K562 (cell line): ENCODE measurements at regions not wholly inside any gene's neighbourhood (a gene's known extent, or its start where the extent isn't known, plus 50 kb on each side); places are given as distances from the start of the nearest gene placed in this dataset.

Experiments
- ATAC-seq: fragments of 200-7000 bp; cut with Tn5 transposase; 3 replicates; pipeline ENCODE4 v1.9.1; 2020; ENCODE audit warnings: moderate library complexity
- BruUV-seq: library from RNA; stranded (reverse); fragments of 400-500 nt; replicated peaks from 2 replicates; lab custom pipeline; 2021; lab: Mats Ljungman, UMichigan
- CTCF ChIA-PET: fragments of 300-600 bp; formaldehyde crosslinking; extraction: SDS; loops from one replicate; lab custom pipeline; 2021; ENCODE audit warnings: low intra/inter-chr PET ratio; lab: Yijun Ruan, JAX
- POLR2A ChIA-PET: fragments of 300-600, 350-650 bp; sonication (Branson Sonifier 250); formaldehyde crosslinking; extraction: SDS; loops from one replicate; lab custom pipeline; 2021; ENCODE audit warnings: antibody characterized with exemption, inconsistent platforms; lab: Yijun Ruan, JAX
- DNase-seq, 4 experiments: peaks; one replicate each; pipeline versions ENCODE4 v3.0.0 to v3.0.0-alpha.2; 2011 to 2018; ENCODE audit warnings: low spot score in 3 of 4, mixed read lengths in 3 of 4; ENCODE audit errors: extremely low read depth in 1 of 4
- FAIRE-seq: peaks from 2 replicates; lab custom pipeline; 2011; peaks lifted over from hg19 to GRCh38; lab: Jason Lieb, UNC
- H2AFZ ChIP-seq: 2 replicates; pipeline ENCODE4 v1.6.0; 2011; ENCODE audit warnings: low read depth, low read length, control low read depth, inconsistent platforms
- H3K27ac ChIP-seq: fragments of 200-600 bp; 3 replicates; pipeline ENCODE4 v1.8.0; 2011; ENCODE audit warnings: low read depth, mild to moderate bottlenecking, control low read depth, inconsistent platforms, low read length, moderate library complexity, mixed read lengths; ENCODE audit errors: extremely low read depth
- H3K27me3 ChIP-seq, 2 experiments: fragments of 300-600 bp in 1 of 2; 2 replicates in 1 of 2; 3 replicates in 1 of 2; pipeline versions ENCODE4 v1.6.0 to v1.8.0; 2011; ENCODE audit warnings: inconsistent platforms in 2 of 2, low read length in 2 of 2, mild to moderate bottlenecking in 1 of 2, mixed read lengths in 1 of 2, moderate library complexity in 1 of 2; ENCODE audit not compliant: control insufficient read depth in 2 of 2, insufficient read depth in 2 of 2
- H3K36me3 ChIP-seq: fragments of 300-600 bp; 3 replicates; pipeline ENCODE4 v1.8.0; 2011; ENCODE audit warnings: mild to moderate bottlenecking, low read length, inconsistent platforms; ENCODE audit not compliant: control insufficient read depth, insufficient read depth
- H3K4me1 ChIP-seq, 2 experiments: fragments of 200-600 bp in 1 of 2; replicated peaks in 1 of 2; 2 replicates in 1 of 2; 3 replicates in 1 of 2; pipeline versions ENCODE4 v1.5.1 to v1.8.0; 2011; ENCODE audit warnings: inconsistent platforms in 2 of 2, low read length in 2 of 2, mild to moderate bottlenecking in 1 of 2, mixed read lengths in 1 of 2, moderate library complexity in 1 of 2; ENCODE audit not compliant: control insufficient read depth in 2 of 2, insufficient read depth in 2 of 2
- H3K4me2 ChIP-seq: 2 replicates; pipeline ENCODE4 v1.6.1; 2011; ENCODE audit warnings: low read length, control low read depth, inconsistent platforms, mixed read lengths; ENCODE audit not compliant: insufficient read depth
- H3K4me3 ChIP-seq: fragments of 200-600 bp; sonication (generic), shearing (Covaris generic); 2 replicates; pipeline ENCODE4 v1.5.1; 2016; ENCODE audit warnings: control low read depth, inconsistent platforms
- H3K79me2 ChIP-seq: fragments of 200-600 bp; 3 replicates; pipeline ENCODE4 v1.8.0; 2011; ENCODE audit warnings: low read length, inconsistent platforms; ENCODE audit not compliant: control insufficient read depth, insufficient read depth
- H3K9ac ChIP-seq, 2 experiments: 2 replicates each; pipeline versions ENCODE4 v1.6.0 to v1.6.1; 2011; ENCODE audit warnings: low read depth in 2 of 2, low read length in 2 of 2, control low read depth in 1 of 2, inconsistent platforms in 1 of 2, mild to moderate bottlenecking in 1 of 2, mixed read lengths in 1 of 2; ENCODE audit not compliant: insufficient read depth in 1 of 2
- H3K9me1 ChIP-seq: one replicate; pipeline ENCODE4 v1.6.0; 2011; ENCODE audit warnings: inconsistent platforms, mild to moderate bottlenecking, low read length, moderate library complexity; ENCODE audit not compliant: control insufficient read depth, insufficient read depth
- H3K9me3 ChIP-seq: replicated peaks from 2 replicates; pipeline ENCODE4 v1.5.1; 2011; ENCODE audit warnings: low read depth, low read length, inconsistent platforms; ENCODE audit not compliant: control insufficient read depth, insufficient read depth
- H4K20me1 ChIP-seq: replicated peaks from 2 replicates; pipeline ENCODE4 v1.6.1; 2011; ENCODE audit warnings: low read length, inconsistent platforms, mixed read lengths; ENCODE audit not compliant: control insufficient read depth, insufficient read depth
- FOXA1 ChIP-seq: fragments of 450-650 bp; IDR thresholded peaks from 2 replicates; pipeline ENCODE4 v1.6.1; 2016; ENCODE audit warnings: mild to moderate bottlenecking, borderline replicate concordance
- HOXB6 ChIP-seq: fragments of 250-450 bp; sonication (Bioruptor Pico); IDR thresholded peaks from 2 replicates; pipeline ENCODE4 v1.5.1; 2022; ENCODE audit warnings: mild to moderate bottlenecking, borderline replicate concordance
- NR2C2 ChIP-seq, 2 experiments: fragments of 200-800 bp in 1 of 2; sonication (Bioruptor generic) in 1 of 2; sonication (generic) in 1 of 2; formaldehyde crosslinking in 1 of 2; IDR thresholded peaks; 2 replicates each; pipeline versions ENCODE4 v1.6.1 to v1.8.0; 2016 to 2022; ENCODE audit warnings: mild to moderate bottlenecking in 1 of 2, missing compliant biosample characterization in 1 of 2, missing genetic modification characterization in 1 of 2, missing genetic modification reagents in 1 of 2
- SMARCB1 ChIP-seq: IDR thresholded peaks from 2 replicates; pipeline ENCODE4 v1.6.1; 2011; ENCODE audit warnings: improper control_type of control experiment, low read depth; ENCODE audit not compliant: insufficient read length
- XRCC4 ChIP-seq: IDR thresholded peaks from one replicate; pipeline ENCODE4 v1.6.1; 2011; ENCODE audit not compliant: insufficient read depth, insufficient read length; ENCODE audit errors: extremely low read depth
- WGBS: fragments of 100-300 bp; shearing (Covaris generic); methylation state at CpG from one replicate; pipeline ENCODE4 v1.1.6; 2016; ENCODE audit warnings: low coverage, mixed read lengths; ENCODE audit not compliant: insufficient coverage; ENCODE audit errors: missing lambda C conversion rate; 5-methylcytosine and 5-hydroxymethylcytosine counted together
- in situ Hi-C: fragments of 300-500 bp; cut with MboI; formaldehyde crosslinking; loops from 4 replicates; pipeline ENCODE4 v1.15.0; 2018; ENCODE audit warnings: inconsistent platforms, mixed read lengths
- intact Hi-C: fragments of 100-400 bp; cut with micrococcal nuclease; formaldehyde crosslinking; loops from 2 replicates; pipeline ENCODE4 v1.14.2; 2022
- TF ChIP-seq, protein P1 (sequence below): fragments of 450-650 bp; IDR thresholded peaks from 2 replicates; pipeline ENCODE4 v1.7.1; 2018; ENCODE audit warnings: mild to moderate bottlenecking, low read depth; ENCODE audit not compliant: partially characterized antibody
- TF ChIP-seq, protein P2 (sequence below), 2 experiments: fragments of 450-650 bp; formaldehyde crosslinking in 1 of 2; IDR thresholded peaks; 2 replicates each; pipeline versions ENCODE4 v1.4.0 to v1.6.1; 2014 to 2020; ENCODE audit warnings: mild to moderate bottlenecking in 2 of 2, borderline replicate concordance in 1 of 2, low read depth in 1 of 2

DNA sequence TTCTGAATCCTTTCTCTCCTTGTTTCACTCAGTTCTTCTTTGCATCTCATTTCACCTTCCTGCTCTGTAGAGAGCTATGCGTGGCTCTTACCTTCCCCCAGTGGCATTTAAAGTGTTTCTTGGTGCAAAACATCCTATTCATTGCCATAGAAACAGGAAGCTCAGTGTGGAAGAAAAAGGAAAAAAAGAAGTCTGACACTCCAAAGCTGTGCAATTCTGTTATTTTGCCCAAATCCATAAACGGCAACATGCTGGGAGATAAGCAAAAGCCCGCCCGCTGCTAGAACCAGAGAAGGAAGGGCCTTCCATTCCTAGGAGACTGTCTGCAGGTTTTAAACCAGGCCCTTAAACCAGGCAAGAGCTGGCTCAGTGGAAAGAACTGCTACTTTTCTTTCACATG, 247.1 kb downstream of the HIVEP2 start:
- ChIA-PET POLR2A (no interaction called here), CTCF (no interaction called here)
- ATAC-seq: no peak
- H3K27ac ChIP-seq: no peak overlapping the region
- H3K36me3 ChIP-seq: no peaks in the 10 kb centered on the region
- no peaks in the 10 kb centered on the region; a peak in 2 of 5 replicates for H3K4me1 ChIP-seq
- H3K9me1 ChIP-seq: no peaks in the 10 kb centered on the region
- DNase-seq: no peak
- no TSS peak for BruUV-seq
- no peaks in the 10 kb centered on the region for H3K9me3 ChIP-seq
- 0% methylated on average over 4 of the region's 4 CpGs for WGBS
- FAIRE-seq: no peak
- TF ChIP-seq NR2C2 (CRISPR knock-in tag; IDR thresholded peaks at IDR 0.05) (no peak), NR2C2 (tag; IDR thresholded peaks at IDR 0.05) (no peak), FOXA1 (no peak), HOXB6 (CRISPR knock-in tag) (no peak), SMARCB1 (no peak), XRCC4 (no peak)
- TF ChIP-seq, protein P1, sequence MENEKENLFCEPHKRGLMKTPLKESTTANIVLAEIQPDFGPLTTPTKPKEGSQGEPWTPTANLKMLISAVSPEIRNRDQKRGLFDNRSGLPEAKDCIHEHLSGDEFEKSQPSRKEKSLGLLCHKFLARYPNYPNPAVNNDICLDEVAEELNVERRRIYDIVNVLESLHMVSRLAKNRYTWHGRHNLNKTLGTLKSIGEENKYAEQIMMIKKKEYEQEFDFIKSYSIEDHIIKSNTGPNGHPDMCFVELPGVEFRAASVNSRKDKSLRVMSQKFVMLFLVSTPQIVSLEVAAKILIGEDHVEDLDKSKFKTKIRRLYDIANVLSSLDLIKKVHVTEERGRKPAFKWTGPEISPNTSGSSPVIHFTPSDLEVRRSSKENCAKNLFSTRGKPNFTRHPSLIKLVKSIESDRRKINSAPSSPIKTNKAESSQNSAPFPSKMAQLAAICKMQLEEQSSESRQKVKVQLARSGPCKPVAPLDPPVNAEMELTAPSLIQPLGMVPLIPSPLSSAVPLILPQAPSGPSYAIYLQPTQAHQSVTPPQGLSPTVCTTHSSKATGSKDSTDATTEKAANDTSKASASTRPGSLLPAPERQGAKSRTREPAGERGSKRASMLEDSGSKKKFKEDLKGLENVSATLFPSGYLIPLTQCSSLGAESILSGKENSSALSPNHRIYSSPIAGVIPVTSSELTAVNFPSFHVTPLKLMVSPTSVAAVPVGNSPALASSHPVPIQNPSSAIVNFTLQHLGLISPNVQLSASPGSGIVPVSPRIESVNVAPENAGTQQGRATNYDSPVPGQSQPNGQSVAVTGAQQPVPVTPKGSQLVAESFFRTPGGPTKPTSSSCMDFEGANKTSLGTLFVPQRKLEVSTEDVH: no peak
- TF ChIP-seq, protein P2, sequence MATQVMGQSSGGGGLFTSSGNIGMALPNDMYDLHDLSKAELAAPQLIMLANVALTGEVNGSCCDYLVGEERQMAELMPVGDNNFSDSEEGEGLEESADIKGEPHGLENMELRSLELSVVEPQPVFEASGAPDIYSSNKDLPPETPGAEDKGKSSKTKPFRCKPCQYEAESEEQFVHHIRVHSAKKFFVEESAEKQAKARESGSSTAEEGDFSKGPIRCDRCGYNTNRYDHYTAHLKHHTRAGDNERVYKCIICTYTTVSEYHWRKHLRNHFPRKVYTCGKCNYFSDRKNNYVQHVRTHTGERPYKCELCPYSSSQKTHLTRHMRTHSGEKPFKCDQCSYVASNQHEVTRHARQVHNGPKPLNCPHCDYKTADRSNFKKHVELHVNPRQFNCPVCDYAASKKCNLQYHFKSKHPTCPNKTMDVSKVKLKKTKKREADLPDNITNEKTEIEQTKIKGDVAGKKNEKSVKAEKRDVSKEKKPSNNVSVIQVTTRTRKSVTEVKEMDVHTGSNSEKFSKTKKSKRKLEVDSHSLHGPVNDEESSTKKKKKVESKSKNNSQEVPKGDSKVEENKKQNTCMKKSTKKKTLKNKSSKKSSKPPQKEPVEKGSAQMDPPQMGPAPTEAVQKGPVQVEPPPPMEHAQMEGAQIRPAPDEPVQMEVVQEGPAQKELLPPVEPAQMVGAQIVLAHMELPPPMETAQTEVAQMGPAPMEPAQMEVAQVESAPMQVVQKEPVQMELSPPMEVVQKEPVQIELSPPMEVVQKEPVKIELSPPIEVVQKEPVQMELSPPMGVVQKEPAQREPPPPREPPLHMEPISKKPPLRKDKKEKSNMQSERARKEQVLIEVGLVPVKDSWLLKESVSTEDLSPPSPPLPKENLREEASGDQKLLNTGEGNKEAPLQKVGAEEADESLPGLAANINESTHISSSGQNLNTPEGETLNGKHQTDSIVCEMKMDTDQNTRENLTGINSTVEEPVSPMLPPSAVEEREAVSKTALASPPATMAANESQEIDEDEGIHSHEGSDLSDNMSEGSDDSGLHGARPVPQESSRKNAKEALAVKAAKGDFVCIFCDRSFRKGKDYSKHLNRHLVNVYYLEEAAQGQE (IDR thresholded peaks at IDR 0.05; ENCODE audit: borderline replicate concordance): no peak
- TF ChIP-seq, protein P2 (CRISPR knock-in tag; IDR thresholded peaks at IDR 0.05; ENCODE audit: low read depth): no peak
- H3K27me3 ChIP-seq: peaks cover 0 to 16% of the 10 kb centered on the region in 2 experiments; a peak in 3 of 5 replicates
- H3K9ac ChIP-seq: no peak overlapping the region
- no peak overlapping the region for H2AFZ ChIP-seq
- H3K4me2 ChIP-seq: no peak overlapping the region
- no peaks in the 10 kb centered on the region for H3K79me2 ChIP-seq
- intact Hi-C loops: no loop called here
- in situ Hi-C loops: loop anchor here (25.0 kb wide), 1 partner anchor 589 kb away; no protein-coding TSS in a partner anchor
- H3K4me3 ChIP-seq: no peak overlapping the region
- H4K20me1 ChIP-seq: no peaks in the 10 kb centered on the region
